NCI-H2196 (cell line): ENCODE measurements at regions not wholly inside any gene's neighbourhood (a gene's known extent, or its start where the extent isn't known, plus 50 kb on each side); places are given as distances from the start of the nearest gene placed in this dataset.

Experiments
- DNase-seq: peaks from one replicate; lab custom pipeline; 2025; ENCODE audit not compliant: unreplicated experiment; lab: John Stamatoyannopoulos, UW

- DNase-seq, result no peak
Measured at GRCh38 chr2:9156483-9156882, 50.1 kb upstream of the ASAP2 start.

GRCh38 chr2:9154061-9154460 is 52.6 kb upstream of the ASAP2 start:
- no peak for DNase-seq

- DNase-seq, result no peak
Measured at GRCh38 chr2:9153643-9153980, 53.0 kb upstream of the ASAP2 start.

- no peak for DNase-seq
Measured at GRCh38 chr2:9152975-9153642, 53.5 kb upstream of the ASAP2 start.

GRCh38 chr2:9150906-9151305 is 55.7 kb upstream of the ASAP2 start:
- DNase-seq, result no peak

- no peak for DNase-seq
Measured at GRCh38 chr2:9150568-9150900, 56.1 kb upstream of the ASAP2 start.

- DNase-seq, result no peak
Measured at GRCh38 chr2:9149726-9150567, 56.7 kb upstream of the ASAP2 start.

- no peak for DNase-seq
Measured at GRCh38 chr2:9149388-9149660, 57.3 kb upstream of the ASAP2 start.

- DNase-seq, result no peak
Measured at GRCh38 chr2:9146646-9147045, 60.0 kb upstream of the ASAP2 start.

GRCh38 chr2:9145752-9146430 is 60.7 kb upstream of the ASAP2 start:
- DNase-seq, result no peak

- DNase-seq, result no peak
Measured at GRCh38 chr2:9145109-9145751, 61.4 kb upstream of the ASAP2 start.

GRCh38 chr2:9144617-9145016 is 62.0 kb upstream of the ASAP2 start:
- DNase-seq, result no peak

GRCh38 chr2:9144046-9144445 is 62.6 kb upstream of the ASAP2 start:
- no peak for DNase-seq

GRCh38 chr2:9143264-9143815 is 63.3 kb upstream of the ASAP2 start:
- no peak for DNase-seq

- DNase-seq, result peak; percentile 67
Measured at GRCh38 chr2:9142551-9143263, 63.9 kb upstream of the ASAP2 start.

GRCh38 chr2:9141706-9142460 is 64.7 kb upstream of the ASAP2 start:
- no peak for DNase-seq

- no peak for DNase-seq
Measured at GRCh38 chr2:9141091-9141667, 65.4 kb upstream of the ASAP2 start.

- DNase-seq, result no peak
Measured at GRCh38 chr2:9140645-9141044, 66.0 kb upstream of the ASAP2 start.

GRCh38 chr2:9139491-9140443 is 66.8 kb upstream of the ASAP2 start:
- peak; percentile 71 for DNase-seq
